Keratinocyte (primary cell): ENCODE measurements at regions not wholly inside any gene's neighbourhood (a gene's known extent, or its start where the extent isn't known, plus 50 kb on each side); places are given as distances from the start of the nearest gene placed in this dataset.

ENCODE experiments used
- DNase-seq: peaks from one replicate; pipeline ENCODE4 v3.0.0-alpha.2; 2011; ENCODE audit warnings: low read depth, missing footprints, low spot score
- FAIRE-seq: peaks from 2 replicates; lab custom pipeline; 2011; peaks lifted over from hg19 to GRCh38; lab: Jason Lieb, UNC
- H2AFZ ChIP-seq: 2 replicates; pipeline ENCODE4 v1.6.0; 2012; ENCODE audit warnings: low read length, control low read depth, inconsistent platforms; ENCODE audit not compliant: control insufficient read depth
- H3K27ac ChIP-seq: 2 replicates; pipeline ENCODE4 v1.5.1; 2011; ENCODE audit warnings: low read length; ENCODE audit not compliant: control insufficient read depth, insufficient read depth
- H3K27me3 ChIP-seq: 3 replicates; pipeline ENCODE4 v1.6.0; 2011; ENCODE audit warnings: low read length; ENCODE audit not compliant: control insufficient read depth, insufficient read depth; ENCODE audit errors: extremely low read depth
- H3K36me3 ChIP-seq, 2 experiments: 2 replicates in 1 of 2; 3 replicates in 1 of 2; pipeline ENCODE4 v1.5.1; 2011; ENCODE audit warnings: low read length in 2 of 2, mild to moderate bottlenecking in 1 of 2; ENCODE audit not compliant: control insufficient read depth in 2 of 2, insufficient read depth in 2 of 2; ENCODE audit errors: extremely low read depth in 1 of 2
- H3K4me1 ChIP-seq: 3 replicates; pipeline ENCODE4 v1.5.1; 2011; ENCODE audit warnings: low read length; ENCODE audit not compliant: control insufficient read depth, insufficient read depth; ENCODE audit errors: extremely low read depth
- H3K4me2 ChIP-seq: 3 replicates; pipeline ENCODE4 v1.6.0; 2011; ENCODE audit warnings: low read depth, low read length; ENCODE audit not compliant: control insufficient read depth, insufficient read depth; ENCODE audit errors: extremely low read depth
- H3K4me3 ChIP-seq, 3 experiments: fragments of 200-600 bp in 1 of 3; sonication (generic) in 1 of 3; 2 replicates in 2 of 3; 3 replicates in 1 of 3; pipeline ENCODE4 v1.5.1; 2011 to 2016; ENCODE audit warnings: low read length in 3 of 3, mild to moderate bottlenecking in 3 of 3, control low read depth in 2 of 3, inconsistent platforms in 1 of 3, low read depth in 1 of 3, mixed read lengths in 1 of 3, mixed run types in 1 of 3, moderate library complexity in 1 of 3; ENCODE audit not compliant: control insufficient read depth in 2 of 3, insufficient read depth in 2 of 3; ENCODE audit errors: extremely low read depth in 1 of 3
- H3K79me2 ChIP-seq: 2 replicates; pipeline ENCODE4 v1.6.0; 2012; ENCODE audit warnings: low read length; ENCODE audit not compliant: control insufficient read depth, insufficient read depth
- H3K9ac ChIP-seq: 3 replicates; pipeline ENCODE4 v1.6.0; 2011; ENCODE audit warnings: low read length; ENCODE audit not compliant: control insufficient read depth, insufficient read depth; ENCODE audit errors: extremely low read depth
- H3K9me1 ChIP-seq: 3 replicates; pipeline ENCODE4 v1.6.0; 2011; ENCODE audit warnings: low read length; ENCODE audit not compliant: control insufficient read depth, insufficient read depth; ENCODE audit errors: extremely low read depth
- H3K9me3 ChIP-seq: 2 replicates; pipeline ENCODE4 v1.5.1; 2012; ENCODE audit warnings: low read depth, low read length; ENCODE audit not compliant: control insufficient read depth
- H4K20me1 ChIP-seq: 3 replicates; pipeline ENCODE4 v1.6.0; 2011; ENCODE audit warnings: low read length; ENCODE audit not compliant: control insufficient read depth, insufficient read depth; ENCODE audit errors: extremely low read depth
- EZH2 ChIP-seq: IDR thresholded peaks from one replicate; pipeline ENCODE4 v1.6.1; 2012; ENCODE audit warnings: inconsistent platforms, mild to moderate bottlenecking, low read length, moderate library complexity
- dilution Hi-C: fragments of 300-500 bp; cut with MboI; formaldehyde crosslinking; loops from one replicate; pipeline ENCODE4 v1.7.0; 2020; ENCODE audit warnings: low sequenced_read_pairs; ENCODE audit not compliant: extremely low pct_ligation_motif_present
- TF ChIP-seq, protein P1 (sequence below), 3 experiments: IDR thresholded peaks in 1 of 3; conservative IDR thresholded peaks in 1 of 3; optimal IDR thresholded peaks in 1 of 3; 2 replicates in 2 of 3; 3 replicates in 1 of 3; pipeline versions ENCODE3 to v1.5.1; 2011; ENCODE audit warnings: low read length in 3 of 3, mild to moderate bottlenecking in 3 of 3, moderate library complexity in 2 of 3, control low read depth in 1 of 3, inconsistent platforms in 1 of 3; ENCODE audit not compliant: insufficient read depth in 2 of 3; ENCODE audit errors: extremely low read depth in 1 of 3

DNA sequence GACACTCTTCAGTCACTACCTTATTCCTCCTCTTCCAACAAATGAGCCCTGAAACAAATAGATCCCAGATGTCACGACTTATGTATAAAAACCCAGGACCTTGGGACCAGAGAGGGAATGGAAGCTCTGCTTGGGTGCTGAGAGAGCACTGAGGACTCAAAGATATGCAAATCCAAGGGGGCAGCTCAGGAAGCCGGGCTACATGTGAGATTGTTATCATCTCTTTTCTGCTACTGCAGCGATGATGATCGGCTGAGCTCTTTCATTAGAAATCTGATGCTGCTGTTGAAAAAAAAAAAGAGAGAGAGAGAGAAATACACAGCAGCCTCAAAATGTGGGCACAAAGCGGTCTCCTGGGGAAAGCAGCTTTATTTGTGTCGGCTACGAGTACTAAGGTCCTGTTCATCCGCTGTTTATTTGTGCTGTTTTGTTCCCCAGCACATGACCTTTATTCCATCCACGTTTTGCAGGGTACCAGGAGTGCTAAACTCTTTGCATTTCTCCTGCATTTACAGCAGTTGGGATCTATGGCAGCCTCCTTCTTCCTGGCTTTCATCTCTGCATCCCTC is 120.2 kb downstream of the TRIM29 start:
- H3K36me3 ChIP-seq, result no peaks in the 10 kb centered on the region
- H4K20me1 ChIP-seq, result no peaks in the 10 kb centered on the region
- H2AFZ ChIP-seq, result no peak overlapping the region
- no peak overlapping the region for H3K4me2 ChIP-seq
- no peak overlapping the region for H3K4me3 ChIP-seq
- peaks cover 32% of the 10 kb centered on the region for H3K27me3 ChIP-seq
- no peaks in the 10 kb centered on the region for H3K79me2 ChIP-seq
- no peaks in the 10 kb centered on the region for H3K4me1 ChIP-seq
- no peaks in the 10 kb centered on the region for H3K9me1 ChIP-seq
- TF ChIP-seq EZH2, result no peak
- H3K9me3 ChIP-seq, result no peaks in the 10 kb centered on the region
- FAIRE-seq (no peak), DNase-seq (no peak)
- dilution Hi-C loops, result no loop called here
- no peak overlapping the region for H3K9ac ChIP-seq
- H3K27ac ChIP-seq, result no peak overlapping the region

DNA sequence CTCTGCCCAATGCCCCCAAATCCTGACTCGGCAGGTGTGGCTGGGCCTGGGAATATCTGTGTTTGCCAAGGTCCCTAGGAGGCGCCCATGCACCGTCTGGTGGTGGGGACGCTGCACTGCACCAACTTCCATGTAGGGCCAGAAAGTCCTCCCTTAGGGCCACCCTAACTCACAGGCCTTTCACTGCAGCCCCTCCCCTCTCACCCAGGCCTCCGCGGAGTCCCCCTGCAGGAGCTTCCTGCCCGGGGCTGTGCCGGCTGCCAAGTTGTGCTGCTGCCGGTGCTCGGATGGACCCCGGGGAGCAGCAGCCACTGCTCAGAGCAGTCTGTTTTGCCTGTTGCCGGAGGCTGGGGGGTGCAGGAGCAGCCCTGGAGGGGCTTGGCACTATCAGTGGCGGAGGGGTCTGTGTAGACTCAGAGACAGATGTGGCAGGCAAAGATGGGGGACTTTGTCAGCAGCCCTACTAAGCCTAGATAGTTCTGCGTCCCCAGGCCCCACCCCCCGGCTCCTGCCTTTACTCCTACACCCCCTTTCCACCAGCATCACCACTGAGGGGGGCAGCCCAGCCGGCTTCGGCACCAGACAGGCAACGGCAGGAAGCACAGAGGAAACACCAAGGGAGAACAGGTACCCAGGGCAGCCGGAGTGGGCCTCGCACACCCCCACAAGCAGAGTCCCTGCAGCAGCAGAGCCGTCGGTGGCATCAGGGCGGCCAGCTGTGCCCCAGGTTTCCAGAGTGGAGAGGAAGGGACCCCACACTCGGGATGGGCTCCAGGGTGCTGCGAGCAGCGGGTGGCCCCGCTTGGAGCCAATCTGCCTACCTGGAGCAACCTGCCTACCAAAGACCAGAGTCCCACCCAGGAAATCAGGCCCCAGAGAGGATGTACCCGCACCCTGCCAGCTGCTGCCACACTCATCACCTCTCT is 124.3 kb downstream of the TRIM29 start:
- peaks cover 59% of the 10 kb centered on the region for H3K27me3 ChIP-seq
- no peak overlapping the region for H3K9ac ChIP-seq
- dilution Hi-C loops, result no loop called here
- H3K4me2 ChIP-seq, result no peak overlapping the region
- H2AFZ ChIP-seq, result no peak overlapping the region
- DNase-seq (peak; percentile 1), FAIRE-seq (no peak)
- no peaks in the 10 kb centered on the region for H3K36me3 ChIP-seq
- TF ChIP-seq, protein P1, sequence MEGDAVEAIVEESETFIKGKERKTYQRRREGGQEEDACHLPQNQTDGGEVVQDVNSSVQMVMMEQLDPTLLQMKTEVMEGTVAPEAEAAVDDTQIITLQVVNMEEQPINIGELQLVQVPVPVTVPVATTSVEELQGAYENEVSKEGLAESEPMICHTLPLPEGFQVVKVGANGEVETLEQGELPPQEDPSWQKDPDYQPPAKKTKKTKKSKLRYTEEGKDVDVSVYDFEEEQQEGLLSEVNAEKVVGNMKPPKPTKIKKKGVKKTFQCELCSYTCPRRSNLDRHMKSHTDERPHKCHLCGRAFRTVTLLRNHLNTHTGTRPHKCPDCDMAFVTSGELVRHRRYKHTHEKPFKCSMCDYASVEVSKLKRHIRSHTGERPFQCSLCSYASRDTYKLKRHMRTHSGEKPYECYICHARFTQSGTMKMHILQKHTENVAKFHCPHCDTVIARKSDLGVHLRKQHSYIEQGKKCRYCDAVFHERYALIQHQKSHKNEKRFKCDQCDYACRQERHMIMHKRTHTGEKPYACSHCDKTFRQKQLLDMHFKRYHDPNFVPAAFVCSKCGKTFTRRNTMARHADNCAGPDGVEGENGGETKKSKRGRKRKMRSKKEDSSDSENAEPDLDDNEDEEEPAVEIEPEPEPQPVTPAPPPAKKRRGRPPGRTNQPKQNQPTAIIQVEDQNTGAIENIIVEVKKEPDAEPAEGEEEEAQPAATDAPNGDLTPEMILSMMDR (optimal IDR thresholded peaks at IDR 0.05 in 1 of 3, IDR thresholded peaks at IDR 0.05 in 1 of 3, conservative IDR thresholded peaks at IDR 0.05 in 1 of 3; ENCODE audit: extremely low read depth in 1 of 3, insufficient read depth in 2 of 3, low read length in 3 of 3), result peak; percentile 77 to 98 (median 92)
- TF ChIP-seq EZH2, result no peak
- no peaks in the 10 kb centered on the region for H3K4me1 ChIP-seq
- no peak overlapping the region for H3K27ac ChIP-seq
- no peak overlapping the region for H3K4me3 ChIP-seq
- H4K20me1 ChIP-seq, result no peaks in the 10 kb centered on the region
- H3K9me3 ChIP-seq, result no peaks in the 10 kb centered on the region
- H3K9me1 ChIP-seq, result no peaks in the 10 kb centered on the region
- no peaks in the 10 kb centered on the region for H3K79me2 ChIP-seq
